ENCODE measurements at regions not wholly inside any gene's neighbourhood (a gene's known extent, or its start where the extent isn't known, plus 50 kb on each side); places are given as distances from the start of the nearest gene placed in this dataset.

- DNase-seq (ENCODE audit: low read depth, low spot score), result no peak
- no peak overlapping the region for H3K9ac ChIP-seq (ENCODE audit: low read length)
- no peaks in the 10 kb centered on the region for H3K79me2 ChIP-seq (ENCODE audit: insufficient read depth, low read length)
- H3K4me3 ChIP-seq (replicated peaks in 1 of 2; ENCODE audit: low read depth in 1 of 2, low read length in 2 of 2), result no peak overlapping the region
- H4K20me1 ChIP-seq (ENCODE audit: insufficient read depth), result no peaks in the 10 kb centered on the region
- no peaks in the 10 kb centered on the region for H3K27me3 ChIP-seq (ENCODE audit: insufficient read depth, low read length)
- H3K4me1 ChIP-seq (ENCODE audit: control insufficient read depth in 1 of 2, insufficient read depth in 2 of 2, low read length in 2 of 2), result no peaks in the 10 kb centered on the region
- CTCF ChIA-PET, result no interaction called here
- no peak overlapping the region for H2AFZ ChIP-seq (ENCODE audit: low read depth, low read length, poor library complexity, severe bottlenecking)
- POLR2A ChIA-PET, result no interaction called here
- no TSS peak for BruUV-seq (replicated peaks)
- H3K9me2 ChIP-seq (ENCODE audit: insufficient read depth), result no peaks in the 10 kb centered on the region
- RAD21 ChIA-PET (ENCODE audit: low non-redundant PET in 1 of 2, low total read pairs in 2 of 2, uncharacterized antibody in 2 of 2, unreplicated experiment in 2 of 2), result no interaction called here
- no peaks in the 10 kb centered on the region for H3K36me3 ChIP-seq (ENCODE audit: control insufficient read depth in 1 of 2, insufficient read depth in 2 of 2, low read length in 2 of 2)
- TF ChIP-seq CEBPB (IDR thresholded peaks at IDR 0.05; ENCODE audit: low read depth) (no peak), JUND (IDR thresholded peaks at IDR 0.05) (no peak), CTCF (IDR thresholded peaks at IDR 0.05 in 2 of 3, conservative IDR thresholded peaks at IDR 0.05 in 1 of 3; ENCODE audit: borderline replicate concordance in 1 of 3, insufficient read depth in 1 of 3, low read depth in 2 of 3, low read length in 2 of 3) (no peak), EZH2phosphoT487 (IDR thresholded peaks at IDR 0.05; ENCODE audit: borderline replicate concordance) (no peak), RAD21 (IDR thresholded peaks at IDR 0.05; ENCODE audit: low read depth) (no peak), CBX3 (IDR thresholded peaks at IDR 0.05; ENCODE audit: low read depth) (no peak), ZNF274 (IDR thresholded peaks at IDR 0.05; ENCODE audit: low read depth, low read length) (no peak)
- no peak overlapping the region for H3K4me2 ChIP-seq (ENCODE audit: low read length)
- peaks cover 4 to 9% of the 10 kb centered on the region in 2 experiments; a peak in 1 of 4 replicates for H3K9me3 ChIP-seq (ENCODE audit: control insufficient read depth in 1 of 2, insufficient read depth in 1 of 2, low read depth in 1 of 2, low read length in 2 of 2)
- intact Hi-C loops (cut with micrococcal nuclease), result no loop called here
- no peak for ATAC-seq
- no peak overlapping the region for H3K27ac ChIP-seq (ENCODE audit: low read depth, low read length)
Measured at GRCh38 chr22:47921906-47922305, 1159.5 kb downstream of the TBC1D22A start.

GRCh38 chr22:47920380-47920959, 1158.0 kb downstream of the TBC1D22A start:
- CTCF ChIA-PET, result no interaction called here

More at GRCh38 chr22:47920380-47920959, 1158.0 kb downstream of the TBC1D22A start:
- Histone ChIP-seq H2AFZ (ENCODE audit: low read depth, low read length, poor library complexity, severe bottlenecking) (no peak overlapping the region), H3K27me3 (ENCODE audit: insufficient read depth, low read length) (no peaks in the 10 kb centered on the region), H3K4me3 (replicated peaks in 1 of 2; ENCODE audit: low read depth in 1 of 2, low read length in 2 of 2) (no peak overlapping the region), H3K4me1 (ENCODE audit: control insufficient read depth in 1 of 2, insufficient read depth in 2 of 2, low read length in 2 of 2) (no peaks in the 10 kb centered on the region), H3K27ac (ENCODE audit: low read depth, low read length) (no peak overlapping the region), H3K4me2 (ENCODE audit: low read length) (no peak overlapping the region), H3K9me2 (ENCODE audit: insufficient read depth) (no peaks in the 10 kb centered on the region), H3K79me2 (ENCODE audit: insufficient read depth, low read length) (no peaks in the 10 kb centered on the region), H3K9me3 (ENCODE audit: control insufficient read depth in 1 of 2, insufficient read depth in 1 of 2, low read depth in 1 of 2, low read length in 2 of 2) (peaks cover 4 to 9% of the 10 kb centered on the region in 2 experiments; a peak in 1 of 4 replicates), H3K36me3 (ENCODE audit: control insufficient read depth in 1 of 2, insufficient read depth in 2 of 2, low read length in 2 of 2) (no peaks in the 10 kb centered on the region), H4K20me1 (ENCODE audit: insufficient read depth) (no peaks in the 10 kb centered on the region), H3K9ac (ENCODE audit: low read length) (no peak overlapping the region)
- POLR2A ChIA-PET, result no interaction called here
- intact Hi-C loops (cut with micrococcal nuclease), result no loop called here
- TF ChIP-seq CBX3 (IDR thresholded peaks at IDR 0.05; ENCODE audit: low read depth) (no peak), CEBPB (IDR thresholded peaks at IDR 0.05; ENCODE audit: low read depth) (no peak)
- RAD21 ChIA-PET (ENCODE audit: low non-redundant PET in 1 of 2, low total read pairs in 2 of 2, uncharacterized antibody in 2 of 2, unreplicated experiment in 2 of 2), result no interaction called here
- BruUV-seq (replicated peaks), result no TSS peak
- no peak for ATAC-seq
- no peak for DNase-seq (ENCODE audit: low read depth, low spot score)
